GM21515 (cell line): ENCODE measurements at regions not wholly inside any gene's neighbourhood (a gene's known extent, or its start where the extent isn't known, plus 50 kb on each side); places are given as distances from the start of the nearest gene placed in this dataset.
"Not testable (repeated sequence)": the region's sequence is repeated elsewhere in the genome, so short reads cannot be mapped to it uniquely, and the experiment has no call there.

ENCODE experiments used
- ATAC-seq: cut with Tn5 transposase; IDR thresholded peaks from one replicate; pipeline ENCODE4 v1.9.1; 2021; ENCODE audit not compliant: unreplicated experiment

- ATAC-seq, result no peak
Observed at GRCh38 chr3:59240666-59241255, 190.9 kb upstream of the CFAP20DC start.

GRCh38 chr3:59237121-59237520 is 187.3 kb upstream of the CFAP20DC start:
- no peak for ATAC-seq

- no peak for ATAC-seq
Observed at GRCh38 chr3:59235634-59236012, 185.8 kb upstream of the CFAP20DC start.

GRCh38 chr3:59234884-59235633 is 185.2 kb upstream of the CFAP20DC start:
- no peak for ATAC-seq

- not testable (repeated sequence) for ATAC-seq
Observed at GRCh38 chr3:59230379-59230778, 180.6 kb upstream of the CFAP20DC start.

- no peak for ATAC-seq
Observed at GRCh38 chr3:59213860-59214259, 164.0 kb upstream of the CFAP20DC start.

- ATAC-seq, result no peak
Observed at GRCh38 chr3:59212128-59212779, 162.4 kb upstream of the CFAP20DC start.

GRCh38 chr3:59210260-59210659 is 160.4 kb upstream of the CFAP20DC start:
- no peak for ATAC-seq

- ATAC-seq, result no peak
Observed at GRCh38 chr3:59192473-59192872, 142.6 kb upstream of the CFAP20DC start.

- ATAC-seq, result no peak
Observed at GRCh38 chr3:59191651-59192050, 141.8 kb upstream of the CFAP20DC start.

- ATAC-seq, result no peak
Observed at GRCh38 chr3:59189939-59190338, 140.1 kb upstream of the CFAP20DC start.

GRCh38 chr3:59189526-59189925 is 139.7 kb upstream of the CFAP20DC start:
- no peak for ATAC-seq

GRCh38 chr3:59186725-59187124 is 136.9 kb upstream of the CFAP20DC start:
- no peak for ATAC-seq

- ATAC-seq, result no peak
Observed at GRCh38 chr3:59185591-59186369, 136.0 kb upstream of the CFAP20DC start.

- ATAC-seq, result no peak
Observed at GRCh38 chr3:59180006-59180405, 130.2 kb upstream of the CFAP20DC start.

GRCh38 chr3:59178698-59179097 is 128.9 kb upstream of the CFAP20DC start:
- ATAC-seq, result no peak

- no peak for ATAC-seq
Observed at GRCh38 chr3:59171491-59171890, 121.7 kb upstream of the CFAP20DC start.

- not testable (repeated sequence) for ATAC-seq
Observed at GRCh38 chr3:59170166-59170565, 120.3 kb upstream of the CFAP20DC start.

- ATAC-seq, result no peak
Observed at GRCh38 chr3:59167756-59168155, 117.9 kb upstream of the CFAP20DC start.

- ATAC-seq, result no peak
Observed at GRCh38 chr3:59163953-59164352, 114.1 kb upstream of the CFAP20DC start.

GRCh38 chr3:59161048-59161447 is 111.2 kb upstream of the CFAP20DC start:
- no peak for ATAC-seq
